Caco-2 (cell line): ENCODE measurements at regions not wholly inside any gene's neighbourhood (a gene's known extent, or its start where the extent isn't known, plus 50 kb on each side); places are given as distances from the start of the nearest gene placed in this dataset.
"Not testable (repeated sequence)": the region's sequence is repeated elsewhere in the genome, so short reads cannot be mapped to it uniquely, and the experiment has no call there.

Source experiments
- BruUV-seq: library from RNA; stranded (reverse); fragments of 400-500 nt; replicated peaks from 2 replicates; lab custom pipeline; 2021; lab: Mats Ljungman, UMichigan
- CTCF ChIA-PET: fragments of 300-600 bp; sonication (Branson Sonifier 250); formaldehyde crosslinking; loops from one replicate; lab custom pipeline; 2022; ENCODE audit warnings: antibody characterized with exemption; lab: Charles Lee
- POLR2A ChIA-PET: fragments of 300-600 bp; sonication (Branson Sonifier 250); formaldehyde crosslinking; loops from one replicate; lab custom pipeline; 2022; ENCODE audit warnings: antibody characterized with exemption; lab: Charles Lee
- DNase-seq, 2 experiments: peaks; one replicate each; pipeline versions ENCODE4 v3.0.0 to v3.0.0-alpha.2; 2020 to 2022
- H3K27me3 ChIP-seq: replicated peaks from 2 replicates; pipeline ENCODE4 v1.6.0; 2011; ENCODE audit warnings: low read length; ENCODE audit not compliant: control insufficient read depth, insufficient read depth
- H3K36me3 ChIP-seq: 2 replicates; pipeline ENCODE4 v1.5.1; 2011; ENCODE audit warnings: low read length; ENCODE audit not compliant: control insufficient read depth, insufficient read depth
- H3K4me1 ChIP-seq: fragments of 250-450 bp; sonication (Bioruptor Pico); 2 replicates; pipeline ENCODE4 v1.5.1; 2020; ENCODE audit warnings: mild to moderate bottlenecking
- H3K4me3 ChIP-seq: 2 replicates; pipeline ENCODE4 v1.5.1; 2011; ENCODE audit warnings: low read depth, mild to moderate bottlenecking, control low read depth, low read length
- H3K9me3 ChIP-seq: fragments of 250-450 bp; sonication (Bioruptor Pico); 2 replicates; pipeline ENCODE4 v1.5.1; 2020; ENCODE audit warnings: mild to moderate bottlenecking, moderate library complexity
- H3K27ac Mint-ChIP-seq: one replicate; pipeline ENCODE4 v1.8.0; 2022; ENCODE audit warnings: mixed read lengths; ENCODE audit not compliant: unreplicated experiment
- H3K27me3 Mint-ChIP-seq: one replicate; pipeline ENCODE4 v1.8.0; 2022; ENCODE audit warnings: mixed read lengths; ENCODE audit not compliant: insufficient read depth, unreplicated experiment
- H3K36me3 Mint-ChIP-seq: one replicate; pipeline ENCODE4 v1.8.0; 2022; ENCODE audit warnings: mild to moderate bottlenecking, mixed read lengths; ENCODE audit not compliant: insufficient read depth, unreplicated experiment
- H3K4me1 Mint-ChIP-seq: one replicate; pipeline ENCODE4 v1.8.0; 2022; ENCODE audit warnings: low read depth, mixed read lengths; ENCODE audit not compliant: unreplicated experiment
- H3K4me3 Mint-ChIP-seq: one replicate; pipeline ENCODE4 v1.8.0; 2022; ENCODE audit warnings: mild to moderate bottlenecking, moderate library complexity, mixed read lengths; ENCODE audit not compliant: unreplicated experiment
- H3K9me3 Mint-ChIP-seq: one replicate; pipeline ENCODE4 v1.8.0; 2022; ENCODE audit warnings: mixed read lengths; ENCODE audit not compliant: unreplicated experiment
- CTCF ChIP-seq, 2 experiments: fragments of 200-600 bp in 1 of 2; IDR thresholded peaks; 1 replicate in 1 of 2; 2 replicates in 1 of 2; pipeline versions ENCODE4 v1.5.1 to v1.8.0; 2011 to 2022; ENCODE audit warnings: antibody characterized with exemption in 1 of 2, control low read depth in 1 of 2, inconsistent platforms in 1 of 2, low read depth in 1 of 2, low read length in 1 of 2, mild to moderate bottlenecking in 1 of 2, moderate library complexity in 1 of 2; ENCODE audit not compliant: insufficient read depth in 1 of 2, severe bottlenecking in 1 of 2, unreplicated experiment in 1 of 2
- intact Hi-C: fragments of 100-400 bp; cut with micrococcal nuclease; formaldehyde crosslinking; loops from one replicate; pipeline ENCODE4 v1.10.0; 2022; ENCODE audit not compliant: unreplicated experiment

GRCh38 chr2:131665716-131666115, 138.0 kb downstream of the CCDC74A start:
- DNase-seq, H3K27me3 Mint-ChIP-seq, H3K4me1 Mint-ChIP-seq, H3K4me3 ChIP-seq, POLR2A ChIA-PET, intact Hi-C loops, H3K4me3 Mint-ChIP-seq, BruUV-seq, H3K36me3 ChIP-seq, CTCF ChIA-PET, H3K27me3 ChIP-seq, H3K4me1 ChIP-seq, H3K36me3 Mint-ChIP-seq, H3K9me3 ChIP-seq, H3K27ac Mint-ChIP-seq: not testable (repeated sequence)
- H3K9me3 Mint-ChIP-seq = peaks cover 16% of the 10 kb centered on the region

GRCh38 chr2:131668794-131669540, 141.3 kb downstream of the CCDC74A start:
- H3K4me1 ChIP-seq, CTCF ChIA-PET, H3K27me3 Mint-ChIP-seq, intact Hi-C loops, H3K4me1 Mint-ChIP-seq, H3K27me3 ChIP-seq, H3K4me3 Mint-ChIP-seq, POLR2A ChIA-PET, BruUV-seq, H3K4me3 ChIP-seq, H3K9me3 ChIP-seq, H3K36me3 Mint-ChIP-seq, H3K27ac Mint-ChIP-seq, H3K36me3 ChIP-seq: not testable (repeated sequence)
- peak in 1 of 2 experiments; percentile 9 for DNase-seq
- H3K9me3 Mint-ChIP-seq = peaks cover 16% of the 10 kb centered on the region

GRCh38 chr2:131671841-131672470, 144.3 kb downstream of the CCDC74A start:
- H3K27ac Mint-ChIP-seq, H3K4me3 ChIP-seq, H3K9me3 ChIP-seq, H3K36me3 ChIP-seq, H3K36me3 Mint-ChIP-seq, H3K4me1 ChIP-seq, intact Hi-C loops, H3K4me1 Mint-ChIP-seq, H3K27me3 Mint-ChIP-seq, BruUV-seq, DNase-seq, H3K4me3 Mint-ChIP-seq, H3K27me3 ChIP-seq: not testable (repeated sequence)
- POLR2A ChIA-PET = interaction anchor here (1.6 kb wide), 1 partner anchor 10 kb away, joined by 4 read pairs; no protein-coding TSS in a partner anchor
- peaks cover 16% of the 10 kb centered on the region for H3K9me3 Mint-ChIP-seq
- CTCF ChIA-PET = interaction anchor here (0.6 to 2.4 kb wide), 12 partner anchors 9 to 1905 kb away, joined by 3 to 29 read pairs (median 4); no protein-coding TSS in a partner anchor

GRCh38 chr2:131672471-131673399, 145.0 kb downstream of the CCDC74A start:
- ChIA-PET CTCF (interaction anchor here (0.6 to 2.4 kb wide), 12 partner anchors 10 to 1904 kb away, joined by 3 to 29 read pairs (median 4); no protein-coding TSS in a partner anchor), POLR2A (interaction anchor here (1.6 kb wide), 1 partner anchor 10 kb away, joined by 4 read pairs; no protein-coding TSS in a partner anchor)
- not testable (repeated sequence) for H3K36me3 Mint-ChIP-seq, H3K27ac Mint-ChIP-seq, H3K4me1 ChIP-seq, H3K36me3 ChIP-seq, H3K9me3 ChIP-seq, H3K4me1 Mint-ChIP-seq, BruUV-seq, H3K27me3 ChIP-seq
- H3K4me3 ChIP-seq = peak overlapping the region; percentile 39
- peak; percentile 49 to 61 for TF ChIP-seq CTCF (IDR thresholded peaks at IDR 0.05; ENCODE audit: insufficient read depth in 1 of 2, low read depth in 1 of 2, low read length in 1 of 2, severe bottlenecking in 1 of 2, unreplicated experiment in 1 of 2)
- Mint-ChIP-seq H3K4me3 (peak overlapping the region; percentile 59), H3K27me3 (peaks cover 10% of the 10 kb centered on the region), H3K9me3 (peaks cover 14% of the 10 kb centered on the region)
- intact Hi-C loops = loop anchor here (1.0 kb wide), 1 partner anchor 259 kb away; no protein-coding TSS in a partner anchor
- peak; percentile 80 to 83 for DNase-seq
